Effector memory CD8-positive, alpha-beta T cell (primary cell): ENCODE measurements at regions not wholly inside any gene's neighbourhood (a gene's known extent, or its start where the extent isn't known, plus 50 kb on each side); places are given as distances from the start of the nearest gene placed in this dataset.

Experiments used
- ATAC-seq: fragments of 150-1000 bp; cut with Tn5 transposase; replicated peaks from 2 replicates; pipeline ENCODE4 v1.10.0; 2021; ENCODE audit warnings: mild to moderate bottlenecking, moderate library complexity
- DNase-seq, 3 experiments: peaks; one replicate each; pipeline ENCODE4 v3.0.0; 2021
- H3K27ac Mint-ChIP-seq, 2 donors: one replicate each; pipeline ENCODE4 v1.8.0; 2022; ENCODE audit warnings: mild to moderate bottlenecking in 2 of 2, mixed read lengths in 2 of 2, moderate library complexity in 2 of 2
- H3K27me3 Mint-ChIP-seq, 2 donors: one replicate each; pipeline ENCODE4 v1.8.0; 2022; ENCODE audit warnings: mixed read lengths in 2 of 2
- H3K36me3 Mint-ChIP-seq: one replicate; pipeline ENCODE4 v1.8.0; 2022; ENCODE audit warnings: mild to moderate bottlenecking, moderate library complexity, mixed read lengths; ENCODE audit not compliant: insufficient read depth
- H3K4me1 Mint-ChIP-seq, 2 donors: one replicate each; pipeline ENCODE4 v1.8.0; 2022; ENCODE audit warnings: low read depth in 2 of 2, mixed read lengths in 2 of 2
- H3K4me3 Mint-ChIP-seq, 2 donors: one replicate each; pipeline ENCODE4 v1.8.0; 2022; ENCODE audit warnings: mild to moderate bottlenecking in 2 of 2, mixed read lengths in 2 of 2, moderate library complexity in 2 of 2
- H3K9me3 Mint-ChIP-seq, 2 donors: one replicate each; pipeline ENCODE4 v1.8.0; 2022; ENCODE audit warnings: mixed read lengths in 2 of 2

GRCh38 chr11:43558556-43559127 is 121.9 kb upstream of the HSD17B12 start:
- ATAC-seq: no peak
- Mint-ChIP-seq H3K9me3 (no peaks in the 10 kb centered on the region), H3K4me3 (no peak overlapping the region)

DNA sequence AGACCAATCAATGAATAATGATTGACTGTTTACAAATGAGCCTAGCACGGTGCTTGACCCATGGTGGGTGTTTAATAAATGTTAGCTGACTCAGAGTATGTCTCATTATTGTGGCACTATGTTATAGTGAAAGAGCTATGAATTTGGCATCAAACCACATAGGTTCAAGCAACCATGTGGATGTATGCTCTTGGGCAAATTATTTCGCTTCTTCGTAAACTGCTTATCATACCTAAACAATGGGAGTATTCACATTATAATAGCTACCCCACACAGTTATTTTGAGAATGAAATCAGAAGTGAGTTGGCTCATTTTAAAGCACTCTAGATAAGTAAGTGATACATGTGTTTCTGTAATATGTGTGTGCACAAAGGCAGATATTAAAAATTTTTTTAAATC is 118.7 kb upstream of the HSD17B12 start:
- Mint-ChIP-seq H3K27ac (no peak overlapping the region), H3K4me3 (no peak overlapping the region), H3K4me1 (peaks cover 5% of the 10 kb centered on the region in 2 donors), H3K9me3 (no peaks in the 10 kb centered on the region), H3K36me3 (no peaks in the 10 kb centered on the region), H3K27me3 (peaks cover 42 to 73% of the 10 kb centered on the region in 2 donors)
- DNase-seq (no peak), ATAC-seq (no peak)

More at GRCh38 chr11:43558556-43559127, 121.9 kb upstream of the HSD17B12 start:
- Mint-ChIP-seq H3K4me1 (peaks cover 5% of the 10 kb centered on the region in 2 donors), H3K36me3 (no peaks in the 10 kb centered on the region), H3K27me3 (peaks cover 52 to 73% of the 10 kb centered on the region in 2 donors), H3K27ac (no peak overlapping the region)
- no peak for DNase-seq

DNA sequence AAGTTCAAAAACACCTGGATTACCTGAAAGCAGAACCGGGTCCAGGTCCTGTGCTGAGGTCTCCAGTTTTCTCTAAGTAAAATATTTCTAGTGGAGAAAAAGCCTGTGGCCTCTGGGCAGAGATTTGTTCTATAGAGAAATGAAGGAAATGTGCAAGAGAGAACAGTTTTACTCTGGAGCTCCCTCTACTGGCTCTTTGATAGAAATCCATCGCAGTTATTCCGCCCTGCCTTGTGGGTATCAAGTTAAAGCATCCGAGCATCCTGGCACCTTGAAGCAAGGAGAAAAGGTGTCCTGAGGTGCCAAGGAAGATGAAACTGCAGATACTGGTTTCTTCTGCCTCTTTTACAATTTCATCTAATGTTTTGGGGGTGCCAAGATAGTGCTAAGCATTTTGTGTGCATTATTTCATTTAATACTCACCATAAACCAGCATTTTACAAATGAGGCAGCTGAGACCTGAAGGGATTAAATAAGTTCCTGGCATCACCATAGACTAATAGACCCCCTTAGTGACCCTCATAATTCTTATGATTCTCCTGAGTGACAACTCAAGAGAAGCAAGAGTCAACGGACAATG is 113.1 kb upstream of the HSD17B12 start:
- H3K36me3 Mint-ChIP-seq: no peaks in the 10 kb centered on the region
- H3K4me1 Mint-ChIP-seq: no peaks in the 10 kb centered on the region
- ATAC-seq: no peak
- no peaks in the 10 kb centered on the region for H3K9me3 Mint-ChIP-seq
- H3K27me3 Mint-ChIP-seq: peaks cover 38 to 84% of the 10 kb centered on the region in 2 donors
- H3K27ac Mint-ChIP-seq: no peak overlapping the region
- DNase-seq: no peak
- no peak overlapping the region for H3K4me3 Mint-ChIP-seq

- H3K27ac Mint-ChIP-seq: no peak overlapping the region
- H3K9me3 Mint-ChIP-seq: peaks cover 0 to 1% of the 10 kb centered on the region in 2 donors
- peaks cover 79 to 100% of the 10 kb centered on the region in 2 donors for H3K27me3 Mint-ChIP-seq
- H3K36me3 Mint-ChIP-seq: no peaks in the 10 kb centered on the region
- ATAC-seq (no peak), DNase-seq (no peak)
- H3K4me3 Mint-ChIP-seq: no peak overlapping the region
- H3K4me1 Mint-ChIP-seq: peaks cover 5 to 15% of the 10 kb centered on the region in 2 donors
Measured at GRCh38 chr11:43573233-43573632, 107.3 kb upstream of the HSD17B12 start.

DNA sequence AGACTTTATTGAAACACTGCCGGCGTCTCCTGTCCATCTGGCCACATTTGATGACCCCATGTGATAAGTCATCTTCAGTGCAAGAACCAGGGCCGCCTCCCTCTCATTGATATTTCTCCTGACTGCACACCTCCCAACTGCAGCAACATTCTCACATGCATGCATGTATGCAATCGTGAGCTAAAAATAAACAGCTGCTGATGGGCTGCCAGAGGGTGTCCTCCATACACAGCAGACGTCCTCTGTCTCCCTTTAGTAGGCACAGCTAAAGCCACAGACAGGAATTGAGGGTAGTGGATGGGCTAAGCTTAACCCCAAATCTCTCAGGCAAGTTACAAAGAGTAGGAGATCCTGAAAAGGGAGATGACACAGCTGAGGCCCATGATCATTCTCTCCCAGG is 106.7 kb upstream of the HSD17B12 start:
- Mint-ChIP-seq H3K4me3 (no peak overlapping the region), H3K9me3 (peaks cover 0 to 1% of the 10 kb centered on the region in 2 donors), H3K27ac (no peak overlapping the region), H3K27me3 (peaks cover 85 to 100% of the 10 kb centered on the region in 2 donors), H3K36me3 (no peaks in the 10 kb centered on the region), H3K4me1 (peaks cover 5 to 15% of the 10 kb centered on the region in 2 donors)
- DNase-seq: no peak
- ATAC-seq: no peak

DNA sequence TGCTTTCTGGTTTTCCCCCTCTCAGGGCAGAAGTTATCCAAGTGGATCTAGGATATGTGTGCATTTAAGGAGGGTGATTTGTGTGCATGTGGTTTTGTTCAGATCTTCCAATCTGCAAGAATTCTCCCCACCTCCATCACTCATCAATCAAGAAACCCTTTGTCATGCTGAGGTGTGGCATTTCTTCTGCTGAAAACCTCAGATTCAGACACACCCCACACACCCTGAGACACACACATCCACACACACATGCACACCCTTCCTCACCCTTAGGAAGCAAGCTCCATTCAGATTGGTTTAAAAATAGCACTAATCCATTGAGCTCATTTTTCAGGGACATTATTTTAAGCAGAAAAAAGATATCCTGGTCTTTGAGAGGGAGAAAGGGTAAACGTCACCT is 106.1 kb upstream of the HSD17B12 start:
- Mint-ChIP-seq H3K4me1 (peaks cover 5 to 15% of the 10 kb centered on the region in 2 donors), H3K9me3 (peaks cover 0 to 1% of the 10 kb centered on the region in 2 donors), H3K27ac (no peak overlapping the region), H3K4me3 (no peak overlapping the region), H3K36me3 (no peaks in the 10 kb centered on the region), H3K27me3 (peaks cover 87 to 99% of the 10 kb centered on the region in 2 donors)
- no peak for DNase-seq
- no peak for ATAC-seq

DNA sequence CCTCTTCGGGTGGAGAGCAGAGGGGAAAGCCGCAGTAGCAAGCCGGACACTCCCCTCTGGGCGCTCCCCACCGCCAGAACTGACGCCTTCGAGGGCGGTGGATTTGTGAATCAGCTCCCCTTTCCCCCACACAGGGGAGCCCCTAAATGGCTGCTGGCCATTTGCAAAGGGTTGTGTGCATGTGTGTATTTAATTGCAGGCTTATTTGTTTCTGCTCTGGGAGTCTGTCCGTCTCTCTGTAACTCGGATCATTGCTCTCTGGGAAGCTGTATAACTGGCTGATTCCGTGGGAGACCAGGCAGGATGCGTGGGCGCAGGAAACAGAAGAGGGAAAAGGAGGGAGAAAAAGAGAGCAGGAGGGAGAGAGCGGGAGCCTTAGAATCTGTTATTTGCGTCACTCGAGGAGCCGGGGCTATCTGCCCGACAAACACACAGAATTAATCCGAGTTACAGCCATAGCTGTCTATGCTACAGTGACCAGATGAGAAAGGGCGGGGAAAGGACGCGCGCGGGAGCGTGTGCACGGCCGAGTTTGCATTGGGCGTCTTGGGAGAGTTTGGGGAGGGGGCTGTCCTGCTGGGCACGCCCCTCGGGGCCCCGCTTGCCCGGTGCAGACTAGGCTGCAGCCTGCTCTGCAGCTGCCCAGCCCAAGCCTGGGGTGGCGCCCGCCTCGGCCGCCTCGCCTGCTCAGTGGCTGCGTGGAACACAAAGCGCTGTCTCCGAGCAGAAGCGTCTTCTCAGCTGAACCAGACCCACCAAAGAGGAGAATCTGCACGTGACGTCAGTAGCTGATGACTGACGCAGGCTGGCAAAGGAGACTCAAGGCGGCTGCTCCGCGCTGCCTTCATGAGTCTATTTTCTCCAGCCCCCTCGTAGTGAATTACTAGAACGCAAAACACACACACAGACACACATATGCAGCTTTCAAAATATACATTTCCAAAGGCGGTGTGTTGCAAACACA is 105.3 kb upstream of the HSD17B12 start:
- H3K4me3 Mint-ChIP-seq: no peak overlapping the region
- no peak for DNase-seq

DNA sequence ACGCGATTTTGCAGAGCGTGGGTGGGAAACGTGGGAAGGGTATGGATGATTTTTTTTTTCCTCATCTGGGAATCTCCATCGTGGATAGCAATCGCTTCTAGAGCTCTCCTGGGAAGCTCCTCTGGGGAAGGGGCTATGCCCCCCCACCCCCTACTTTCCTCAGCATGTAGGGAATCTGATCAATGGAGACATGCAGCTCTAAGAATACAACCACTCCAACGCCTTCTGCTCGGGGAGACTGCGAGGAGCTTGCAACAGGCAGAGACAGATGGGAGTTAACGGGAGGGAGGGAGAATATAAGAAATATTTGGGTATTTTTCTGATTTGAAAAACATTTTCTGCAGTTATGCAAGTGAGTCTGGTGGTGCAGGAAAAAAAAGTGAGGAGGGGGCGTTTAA is 104.6 kb upstream of the HSD17B12 start:
- no peak for DNase-seq
- Mint-ChIP-seq H3K27ac (no peak overlapping the region), H3K36me3 (no peaks in the 10 kb centered on the region), H3K4me1 (peaks cover 12 to 25% of the 10 kb centered on the region in 2 donors), H3K9me3 (peaks cover 0 to 1% of the 10 kb centered on the region in 2 donors), H3K27me3 (peaks cover 83 to 99% of the 10 kb centered on the region in 2 donors), H3K4me3 (no peak overlapping the region)
- no peak for ATAC-seq

More for the DNA sequence above, 105.3 kb upstream of the HSD17B12 start:
- H3K9me3 Mint-ChIP-seq: peaks cover 0 to 1% of the 10 kb centered on the region in 2 donors
- H3K27me3 Mint-ChIP-seq: peaks cover 81 to 99% of the 10 kb centered on the region in 2 donors
- no peak overlapping the region for H3K27ac Mint-ChIP-seq
- no peaks in the 10 kb centered on the region for H3K36me3 Mint-ChIP-seq
- peaks cover 5 to 18% of the 10 kb centered on the region in 2 donors for H3K4me1 Mint-ChIP-seq
- ATAC-seq: no peak

- H3K27ac Mint-ChIP-seq: no peak overlapping the region
- H3K4me3 Mint-ChIP-seq: no peak overlapping the region
- DNase-seq: no peak
- peaks cover 83 to 99% of the 10 kb centered on the region in 2 donors for H3K27me3 Mint-ChIP-seq
- H3K4me1 Mint-ChIP-seq: peaks cover 14 to 27% of the 10 kb centered on the region in 2 donors
- H3K36me3 Mint-ChIP-seq: no peaks in the 10 kb centered on the region
- ATAC-seq: no peak
- peaks cover 0 to 1% of the 10 kb centered on the region in 2 donors for H3K9me3 Mint-ChIP-seq
Measured at GRCh38 chr11:43576320-43576802, 104.2 kb upstream of the HSD17B12 start.

DNA sequence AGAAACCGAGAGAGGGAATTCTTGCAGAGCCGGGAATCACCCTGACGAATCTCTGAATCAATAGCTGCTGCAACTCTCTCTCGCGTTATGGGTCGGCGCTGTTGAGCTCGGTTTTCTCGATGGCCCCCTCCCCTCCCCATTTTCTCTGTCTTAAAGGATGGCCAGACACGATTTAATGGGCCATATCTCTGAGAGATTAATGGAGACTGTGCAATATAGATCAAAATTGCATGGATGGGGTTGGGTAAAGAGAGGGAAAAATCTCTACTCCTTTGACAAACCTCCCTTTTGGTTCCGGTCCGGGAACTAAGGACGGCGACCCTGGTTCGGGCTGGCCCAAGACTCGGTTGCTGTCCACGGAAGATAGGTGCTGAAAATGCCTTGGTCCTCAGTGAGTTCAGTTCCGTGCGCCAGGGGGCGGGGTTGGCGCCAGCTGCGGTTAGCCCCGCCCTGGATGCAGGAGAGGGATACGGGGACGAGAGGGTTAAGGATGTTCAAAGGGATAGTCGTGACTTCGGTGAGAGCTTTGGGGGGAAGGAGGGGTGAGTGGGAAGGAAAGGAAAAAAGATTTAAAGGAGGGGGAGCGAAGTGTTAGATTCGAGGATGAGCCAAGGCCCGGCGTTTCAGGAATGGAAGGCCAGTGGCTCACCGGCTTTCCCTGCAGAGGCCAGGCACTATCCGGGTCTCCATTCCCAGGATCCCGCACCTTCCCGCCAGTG is 103.6 kb upstream of the HSD17B12 start:
- H3K4me3 Mint-ChIP-seq: peak overlapping the region in 1 of 2 donors; percentile 20
- ATAC-seq: no peak
- H3K36me3 Mint-ChIP-seq: no peaks in the 10 kb centered on the region
- peaks cover 14 to 27% of the 10 kb centered on the region in 2 donors for H3K4me1 Mint-ChIP-seq
- peaks cover 83 to 99% of the 10 kb centered on the region in 2 donors for H3K27me3 Mint-ChIP-seq
- no peak overlapping the region for H3K27ac Mint-ChIP-seq
- H3K9me3 Mint-ChIP-seq: peaks cover 0 to 1% of the 10 kb centered on the region in 2 donors
- no peak for DNase-seq

GRCh38 chr11:43577566-43578264 is 102.8 kb upstream of the HSD17B12 start:
- DNase-seq: no peak
- peaks cover 0 to 1% of the 10 kb centered on the region in 2 donors for H3K9me3 Mint-ChIP-seq
- H3K4me1 Mint-ChIP-seq: peaks cover 14 to 27% of the 10 kb centered on the region in 2 donors
- no peak overlapping the region for H3K27ac Mint-ChIP-seq
- H3K36me3 Mint-ChIP-seq: no peaks in the 10 kb centered on the region
- H3K4me3 Mint-ChIP-seq: peak overlapping the region; percentile 6 to 24
- no peak for ATAC-seq
- peaks cover 84 to 99% of the 10 kb centered on the region in 2 donors for H3K27me3 Mint-ChIP-seq

DNA sequence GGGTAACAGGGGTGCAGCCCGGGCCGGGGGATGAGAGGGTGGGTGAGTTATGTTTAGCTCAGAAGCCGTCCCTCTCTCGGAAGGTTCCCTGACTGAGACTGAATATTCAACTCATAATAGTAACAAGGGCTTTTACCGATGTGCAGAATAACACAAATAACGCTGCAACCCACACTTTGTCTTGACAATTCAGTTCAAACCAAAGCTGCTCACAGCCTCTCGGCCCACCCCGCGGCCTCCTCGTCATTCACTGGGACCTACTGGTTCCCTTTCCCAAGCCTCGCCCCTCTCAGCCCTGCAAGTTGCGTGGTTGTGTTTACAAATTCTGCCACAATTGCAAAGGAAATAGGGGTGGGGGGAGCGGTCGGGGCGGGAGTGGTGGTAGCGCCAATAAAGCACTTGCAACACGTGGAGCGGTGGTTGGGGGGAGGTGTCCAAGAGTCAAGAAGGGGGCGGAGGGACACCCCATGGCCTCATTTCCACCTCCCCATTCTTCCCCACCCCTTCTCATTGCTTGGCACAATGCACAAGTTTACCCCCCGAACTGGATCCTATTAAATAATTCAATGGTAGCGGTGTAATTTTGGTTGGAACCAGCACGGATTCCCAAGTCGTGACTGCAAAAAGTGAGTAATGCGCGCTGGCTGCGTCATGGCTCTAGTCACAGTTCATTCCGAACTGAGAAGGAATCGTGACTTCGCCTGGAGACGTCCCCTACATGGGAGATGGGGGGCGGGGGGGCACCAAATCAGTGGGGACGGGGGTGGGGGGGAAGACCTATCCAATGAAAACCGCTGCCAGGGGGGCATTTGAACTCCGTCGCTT is 102.0 kb upstream of the HSD17B12 start:
- H3K4me3 Mint-ChIP-seq: peak overlapping the region; percentile 78 to 83
- H3K9me3 Mint-ChIP-seq: peaks cover 0 to 1% of the 10 kb centered on the region in 2 donors
- ATAC-seq (no peak), DNase-seq (no peak)
- peaks cover 14 to 27% of the 10 kb centered on the region in 2 donors for H3K4me1 Mint-ChIP-seq
- H3K27ac Mint-ChIP-seq: no peak overlapping the region
- no peaks in the 10 kb centered on the region for H3K36me3 Mint-ChIP-seq
- peaks cover 85 to 99% of the 10 kb centered on the region in 2 donors for H3K27me3 Mint-ChIP-seq
